ENCODE measurements at regions not wholly inside any gene's neighbourhood (a gene's known extent, or its start where the extent isn't known, plus 50 kb on each side); places are given as distances from the start of the nearest gene placed in this dataset.

GRCh38 chr11:23278121-23278520, 417.8 kb upstream of the CCDC179 start:
- H2BK12ac ChIP-seq (ENCODE audit: low read length) = no peak overlapping the region
- H3K14ac ChIP-seq (ENCODE audit: low read length) = no peak overlapping the region
- H3K36me3 ChIP-seq (replicated peaks in 1 of 2; ENCODE audit: control insufficient read depth in 2 of 2, insufficient read depth in 2 of 2, low read length in 2 of 2) = no peaks in the 10 kb centered on the region
- H2BK15ac ChIP-seq (ENCODE audit: low read length) = no peak overlapping the region
- no peak overlapping the region for H2BK5ac ChIP-seq (ENCODE audit: low read length)
- no peak overlapping the region for H3K4me3 ChIP-seq (ENCODE audit: low read length in 2 of 2)
- H2AFZ ChIP-seq (ENCODE audit: low read length) = no peak overlapping the region
- H3K4me2 ChIP-seq (ENCODE audit: insufficient read depth, low read length, poor library complexity, severe bottlenecking) = no peak overlapping the region
- no peak overlapping the region for H2AK5ac ChIP-seq (ENCODE audit: low read depth, low read length)
- H3K27me3 ChIP-seq (ENCODE audit: control insufficient read depth in 3 of 3, insufficient read depth in 3 of 3, low read depth in 1 of 3, low read length in 3 of 3) = no peaks in the 10 kb centered on the region
- no peak overlapping the region for H4K91ac ChIP-seq (ENCODE audit: low read depth, low read length, poor library complexity)
- H4K8ac ChIP-seq (ENCODE audit: low read depth, low read length) = no peak overlapping the region
- no peak overlapping the region for H3K23ac ChIP-seq (ENCODE audit: low read depth, low read length, poor library complexity)
- no peaks in the 10 kb centered on the region for H3K9me3 ChIP-seq (replicated peaks in 1 of 2; ENCODE audit: control insufficient read depth in 2 of 2, insufficient read depth in 1 of 2, low read depth in 1 of 2, low read length in 2 of 2)
- WGBS, 2 donors (ENCODE audit: extremely low coverage in 2 of 2, insufficient read length in 2 of 2, insufficient replicate concordance in 1 of 2) = no CpG with 5 or more reads among the region's 4 CpGs
- no peak overlapping the region for H2BK120ac ChIP-seq (ENCODE audit: low read depth, low read length)
- no peak overlapping the region for H3K27ac ChIP-seq (replicated peaks; ENCODE audit: low read length)
- no peak for DNase-seq (ENCODE audit: low spot score)
- no peak overlapping the region for H3K9ac ChIP-seq (ENCODE audit: low read depth, low read length, poor library complexity)
- no peak overlapping the region for H3K4ac ChIP-seq (ENCODE audit: low read length)
- H3K18ac ChIP-seq (ENCODE audit: low read length) = no peak overlapping the region
- H3K79me1 ChIP-seq (ENCODE audit: low read depth, low read length) = no peaks in the 10 kb centered on the region
- no peaks in the 10 kb centered on the region for H3K4me1 ChIP-seq (ENCODE audit: control insufficient read depth in 2 of 2, insufficient read depth in 1 of 2, low read depth in 1 of 2, low read length in 2 of 2)

DNA sequence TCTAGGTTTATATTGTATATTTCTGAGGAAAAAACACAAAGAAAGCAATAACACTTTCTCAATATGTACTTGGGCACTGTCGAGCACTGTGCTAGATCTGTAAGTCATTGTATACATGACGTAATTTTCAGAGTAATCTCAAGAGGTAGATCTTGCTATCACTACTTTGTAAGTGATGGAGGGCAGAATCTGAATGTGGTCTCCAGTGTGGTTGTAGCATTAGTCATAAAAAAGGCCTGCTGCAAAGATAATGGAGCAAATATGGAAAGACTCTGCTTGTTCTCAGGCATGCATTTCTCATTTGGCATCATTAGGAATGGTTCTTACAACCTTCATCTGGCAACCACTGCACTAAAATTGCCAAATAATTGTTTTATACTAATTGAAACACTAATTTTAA, 419.8 kb upstream of the CCDC179 start:
- H2AK5ac ChIP-seq (ENCODE audit: low read depth, low read length) = no peak overlapping the region
- no peak for DNase-seq (ENCODE audit: low spot score)

DNA sequence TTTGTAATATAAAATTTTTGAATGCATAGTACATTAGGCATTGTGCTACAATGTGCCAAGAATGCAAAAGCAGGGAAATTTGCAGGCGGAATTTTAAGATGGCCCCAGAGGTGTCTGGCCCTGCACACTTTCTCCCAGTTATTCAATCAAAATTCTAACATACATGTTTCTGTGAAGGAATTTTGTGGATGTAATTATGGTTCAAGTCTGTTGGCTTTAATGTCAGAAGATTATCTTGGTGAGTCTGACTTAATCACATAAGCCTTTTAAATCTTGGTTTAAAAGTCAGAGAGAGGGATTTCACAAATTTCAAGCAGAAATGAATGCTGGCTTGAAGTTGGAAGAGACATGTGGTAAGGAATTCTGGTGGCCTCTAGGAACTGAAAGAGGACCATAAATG, 423.4 kb upstream of the CCDC179 start:
- H2BK5ac ChIP-seq (ENCODE audit: low read length) = no peak overlapping the region
- no peak overlapping the region for H3K23ac ChIP-seq (ENCODE audit: low read depth, low read length, poor library complexity)
- no peak overlapping the region for H3K27ac ChIP-seq (replicated peaks; ENCODE audit: low read length)
- no peak overlapping the region for H3K4me3 ChIP-seq (ENCODE audit: low read length in 2 of 2)
- H3K14ac ChIP-seq (ENCODE audit: low read length) = no peak overlapping the region
- H4K8ac ChIP-seq (ENCODE audit: low read depth, low read length) = no peak overlapping the region
- H3K36me3 ChIP-seq (replicated peaks in 1 of 2; ENCODE audit: control insufficient read depth in 2 of 2, insufficient read depth in 2 of 2, low read length in 2 of 2) = no peaks in the 10 kb centered on the region
- H2BK15ac ChIP-seq (ENCODE audit: low read length) = no peak overlapping the region
- no peak overlapping the region for H3K4me2 ChIP-seq (ENCODE audit: insufficient read depth, low read length, poor library complexity, severe bottlenecking)
- no peak overlapping the region for H4K91ac ChIP-seq (ENCODE audit: low read depth, low read length, poor library complexity)
- WGBS, 2 donors (ENCODE audit: extremely low coverage in 2 of 2, insufficient read length in 2 of 2, insufficient replicate concordance in 1 of 2) = no CpG with 5 or more reads among the region's 1 CpG
- H3K4me1 ChIP-seq (ENCODE audit: control insufficient read depth in 2 of 2, insufficient read depth in 1 of 2, low read depth in 1 of 2, low read length in 2 of 2) = no peaks in the 10 kb centered on the region
- H3K9me3 ChIP-seq (replicated peaks in 1 of 2; ENCODE audit: control insufficient read depth in 2 of 2, insufficient read depth in 1 of 2, low read depth in 1 of 2, low read length in 2 of 2) = no peaks in the 10 kb centered on the region
- H3K4ac ChIP-seq (ENCODE audit: low read length) = no peak overlapping the region
- no peaks in the 10 kb centered on the region for H3K79me1 ChIP-seq (ENCODE audit: low read depth, low read length)
- DNase-seq (ENCODE audit: low spot score) = no peak
- H2AK5ac ChIP-seq (ENCODE audit: low read depth, low read length) = no peak overlapping the region
- no peak overlapping the region for H2BK120ac ChIP-seq (ENCODE audit: low read depth, low read length)
- H3K27me3 ChIP-seq (ENCODE audit: control insufficient read depth in 3 of 3, insufficient read depth in 3 of 3, low read depth in 1 of 3, low read length in 3 of 3) = no peaks in the 10 kb centered on the region
- H3K9ac ChIP-seq (ENCODE audit: low read depth, low read length, poor library complexity) = no peak overlapping the region
- H3K18ac ChIP-seq (ENCODE audit: low read length) = no peak overlapping the region
- no peak overlapping the region for H2BK12ac ChIP-seq (ENCODE audit: low read length)
- H2AFZ ChIP-seq (ENCODE audit: low read length) = no peak overlapping the region

More for the DNA sequence above, 419.8 kb upstream of the CCDC179 start:
- Histone ChIP-seq H3K9ac (ENCODE audit: low read depth, low read length, poor library complexity) (no peak overlapping the region), H4K8ac (ENCODE audit: low read depth, low read length) (no peak overlapping the region), H3K4ac (ENCODE audit: low read length) (no peak overlapping the region), H3K18ac (ENCODE audit: low read length) (no peak overlapping the region), H3K4me1 (ENCODE audit: control insufficient read depth in 2 of 2, insufficient read depth in 1 of 2, low read depth in 1 of 2, low read length in 2 of 2) (no peaks in the 10 kb centered on the region), H2BK120ac (ENCODE audit: low read depth, low read length) (no peak overlapping the region), H3K27me3 (ENCODE audit: control insufficient read depth in 3 of 3, insufficient read depth in 3 of 3, low read depth in 1 of 3, low read length in 3 of 3) (no peaks in the 10 kb centered on the region), H3K9me3 (replicated peaks in 1 of 2; ENCODE audit: control insufficient read depth in 2 of 2, insufficient read depth in 1 of 2, low read depth in 1 of 2, low read length in 2 of 2) (no peaks in the 10 kb centered on the region), H3K14ac (ENCODE audit: low read length) (no peak overlapping the region), H2BK15ac (ENCODE audit: low read length) (no peak overlapping the region), H3K4me3 (ENCODE audit: low read length in 2 of 2) (no peak overlapping the region), H3K27ac (replicated peaks; ENCODE audit: low read length) (no peak overlapping the region), H3K79me1 (ENCODE audit: low read depth, low read length) (no peaks in the 10 kb centered on the region), H2BK5ac (ENCODE audit: low read length) (no peak overlapping the region), H2AFZ (ENCODE audit: low read length) (no peak overlapping the region), H4K91ac (ENCODE audit: low read depth, low read length, poor library complexity) (no peak overlapping the region), H2BK12ac (ENCODE audit: low read length) (no peak overlapping the region), H3K36me3 (replicated peaks in 1 of 2; ENCODE audit: control insufficient read depth in 2 of 2, insufficient read depth in 2 of 2, low read length in 2 of 2) (no peaks in the 10 kb centered on the region), H3K4me2 (ENCODE audit: insufficient read depth, low read length, poor library complexity, severe bottlenecking) (no peak overlapping the region), H3K23ac (ENCODE audit: low read depth, low read length, poor library complexity) (no peak overlapping the region)
- WGBS, 2 donors (ENCODE audit: extremely low coverage in 2 of 2, insufficient read length in 2 of 2, insufficient replicate concordance in 1 of 2) = no CpG with 5 or more reads among the region's 2 CpGs

- Histone ChIP-seq H4K8ac (ENCODE audit: low read depth, low read length) (no peak overlapping the region), H2AK5ac (ENCODE audit: low read depth, low read length) (no peak overlapping the region), H2AFZ (ENCODE audit: low read length) (no peak overlapping the region), H3K9me3 (replicated peaks in 1 of 2; ENCODE audit: control insufficient read depth in 2 of 2, insufficient read depth in 1 of 2, low read depth in 1 of 2, low read length in 2 of 2) (no peaks in the 10 kb centered on the region), H4K91ac (ENCODE audit: low read depth, low read length, poor library complexity) (no peak overlapping the region), H3K14ac (ENCODE audit: low read length) (no peak overlapping the region), H3K4me3 (ENCODE audit: low read length in 2 of 2) (no peak overlapping the region), H3K4me1 (ENCODE audit: control insufficient read depth in 2 of 2, insufficient read depth in 1 of 2, low read depth in 1 of 2, low read length in 2 of 2) (no peaks in the 10 kb centered on the region), H3K27me3 (ENCODE audit: control insufficient read depth in 3 of 3, insufficient read depth in 3 of 3, low read depth in 1 of 3, low read length in 3 of 3) (no peaks in the 10 kb centered on the region), H3K79me1 (ENCODE audit: low read depth, low read length) (no peaks in the 10 kb centered on the region), H3K27ac (replicated peaks; ENCODE audit: low read length) (no peak overlapping the region), H2BK15ac (ENCODE audit: low read length) (no peak overlapping the region), H3K4ac (ENCODE audit: low read length) (no peak overlapping the region), H2BK12ac (ENCODE audit: low read length) (no peak overlapping the region), H2BK120ac (ENCODE audit: low read depth, low read length) (no peak overlapping the region), H3K23ac (ENCODE audit: low read depth, low read length, poor library complexity) (no peak overlapping the region), H3K9ac (ENCODE audit: low read depth, low read length, poor library complexity) (no peak overlapping the region), H3K4me2 (ENCODE audit: insufficient read depth, low read length, poor library complexity, severe bottlenecking) (no peak overlapping the region), H3K36me3 (replicated peaks in 1 of 2; ENCODE audit: control insufficient read depth in 2 of 2, insufficient read depth in 2 of 2, low read length in 2 of 2) (no peaks in the 10 kb centered on the region), H2BK5ac (ENCODE audit: low read length) (no peak overlapping the region), H3K18ac (ENCODE audit: low read length) (no peak overlapping the region)
- no peak for DNase-seq (ENCODE audit: low spot score)
These were observed 424.4 kb upstream of the CCDC179 start for GRCh38 chr11:23284631-23285030.
